C4-2B (cell line): ENCODE measurements at regions not wholly inside any gene's neighbourhood (a gene's known extent, or its start where the extent isn't known, plus 50 kb on each side); places are given as distances from the start of the nearest gene placed in this dataset.

Source experiments
- ZFX ChIP-seq: fragments of 450-650 bp; IDR thresholded peaks from 2 replicates; pipeline ENCODE4 v1.6.1; 2017
- TF ChIP-seq, protein P1 (sequence below): fragments of 450-650 bp; conservative IDR thresholded peaks from 2 replicates; pipeline ENCODE4 v1.5.1; 2017; ENCODE audit warnings: mild to moderate bottlenecking

DNA sequence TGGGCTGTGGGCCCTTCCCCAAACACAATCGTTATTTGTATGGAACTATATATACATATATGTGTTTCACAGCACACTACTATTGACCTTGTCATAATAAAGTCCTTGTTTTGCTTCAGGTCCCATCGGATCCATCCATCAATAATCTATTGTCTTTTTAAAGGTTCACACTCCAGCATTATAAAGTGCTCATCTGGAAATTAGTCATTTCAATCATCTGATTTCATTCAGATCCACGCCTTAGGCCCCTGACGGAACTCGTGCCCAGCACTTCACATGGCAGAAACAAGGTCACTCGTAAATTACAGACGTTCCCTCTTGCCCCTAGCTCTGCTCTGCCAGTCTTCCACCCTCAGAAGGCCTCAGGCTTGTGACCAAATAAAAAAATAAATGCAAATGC, 133.1 kb upstream of the PPP2R2D start:
- TF ChIP-seq, protein P1, sequence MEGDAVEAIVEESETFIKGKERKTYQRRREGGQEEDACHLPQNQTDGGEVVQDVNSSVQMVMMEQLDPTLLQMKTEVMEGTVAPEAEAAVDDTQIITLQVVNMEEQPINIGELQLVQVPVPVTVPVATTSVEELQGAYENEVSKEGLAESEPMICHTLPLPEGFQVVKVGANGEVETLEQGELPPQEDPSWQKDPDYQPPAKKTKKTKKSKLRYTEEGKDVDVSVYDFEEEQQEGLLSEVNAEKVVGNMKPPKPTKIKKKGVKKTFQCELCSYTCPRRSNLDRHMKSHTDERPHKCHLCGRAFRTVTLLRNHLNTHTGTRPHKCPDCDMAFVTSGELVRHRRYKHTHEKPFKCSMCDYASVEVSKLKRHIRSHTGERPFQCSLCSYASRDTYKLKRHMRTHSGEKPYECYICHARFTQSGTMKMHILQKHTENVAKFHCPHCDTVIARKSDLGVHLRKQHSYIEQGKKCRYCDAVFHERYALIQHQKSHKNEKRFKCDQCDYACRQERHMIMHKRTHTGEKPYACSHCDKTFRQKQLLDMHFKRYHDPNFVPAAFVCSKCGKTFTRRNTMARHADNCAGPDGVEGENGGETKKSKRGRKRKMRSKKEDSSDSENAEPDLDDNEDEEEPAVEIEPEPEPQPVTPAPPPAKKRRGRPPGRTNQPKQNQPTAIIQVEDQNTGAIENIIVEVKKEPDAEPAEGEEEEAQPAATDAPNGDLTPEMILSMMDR: no peak
- no peak for TF ChIP-seq ZFX
